OCI-LY7 (cell line): ENCODE measurements at regions not wholly inside any gene's neighbourhood (a gene's known extent, or its start where the extent isn't known, plus 50 kb on each side); places are given as distances from the start of the nearest gene placed in this dataset.

Experiments used
- CTCF ChIP-seq: fragments of 200-600 bp; sonication (generic); conservative IDR thresholded peaks from 2 replicates; pipeline ENCODE4 v1.5.1; 2014; ENCODE audit warnings: mild to moderate bottlenecking, antibody characterized with exemption, low read length, moderate library complexity, mixed read lengths
- EZH2phosphoT487 ChIP-seq: fragments of 200-600 bp; sonication (generic); IDR thresholded peaks from 2 replicates; pipeline ENCODE4 v1.6.1; 2018; ENCODE audit warnings: low read depth, borderline replicate concordance, mild to moderate bottlenecking, mixed run types, antibody characterized with exemption, low read length, moderate library complexity, mixed read lengths

GRCh38 chr10:111531690-111532089, 454.9 kb downstream of the ADRA2A start:
- TF ChIP-seq CTCF (no peak), EZH2phosphoT487 (no peak)
